PC-9 (cell line): ENCODE measurements at regions not wholly inside any gene's neighbourhood (a gene's known extent, or its start where the extent isn't known, plus 50 kb on each side); places are given as distances from the start of the nearest gene placed in this dataset.

Experiments
- BruUV-seq: library from RNA; stranded (reverse); fragments of 400-500 nt; replicated peaks from 2 replicates; lab custom pipeline; 2021; lab: Mats Ljungman, UMichigan
- CTCF ChIA-PET: fragments of 300-600 bp; sonication (Branson Sonifier 250); formaldehyde crosslinking; loops from one replicate; lab custom pipeline; 2022; ENCODE audit warnings: antibody characterized with exemption; lab: Charles Lee
- POLR2A ChIA-PET: fragments of 300-600 bp; sonication (Branson Sonifier 250); formaldehyde crosslinking; loops from one replicate; lab custom pipeline; 2022; ENCODE audit warnings: antibody characterized with exemption; ENCODE audit not compliant: unreplicated experiment; lab: Charles Lee
- DNase-seq, 2 experiments: peaks; one replicate each; pipeline versions ENCODE4 v3.0.0 to v3.0.0-alpha.2; 2015 to 2022; ENCODE audit warnings: mixed read lengths in 1 of 2
- H2AFZ ChIP-seq: fragments of 200-600 bp; sonication (generic); 2 replicates; pipeline ENCODE4 v1.8.1; 2017; ENCODE audit warnings: antibody characterized with exemption
- H3F3A ChIP-seq: fragments of 200-600 bp; sonication (generic); 2 replicates; pipeline ENCODE4 v1.8.1; 2017; ENCODE audit warnings: antibody characterized with exemption, mild to moderate bottlenecking, low read depth; ENCODE audit not compliant: insufficient read depth
- H3K27ac ChIP-seq: fragments of 200-600 bp; sonication (generic); 2 replicates; pipeline ENCODE4 v1.6.1; 2016; ENCODE audit warnings: mixed run types
- H3K27me3 ChIP-seq: fragments of 200-600 bp; sonication (generic); 2 replicates; pipeline ENCODE4 v1.6.1; 2016; ENCODE audit warnings: low read depth, mixed run types; ENCODE audit not compliant: insufficient read depth
- H3K36me3 ChIP-seq: fragments of 200-600 bp; sonication (generic); 2 replicates; pipeline ENCODE4 v1.6.1; 2016; ENCODE audit warnings: low read depth, mixed run types
- H3K4me1 ChIP-seq: fragments of 200-600 bp; sonication (generic); replicated peaks from 2 replicates; pipeline ENCODE4 v1.6.1; 2016; ENCODE audit warnings: mixed run types; ENCODE audit not compliant: insufficient read depth
- H3K4me2 ChIP-seq: fragments of 200-600 bp; sonication (generic); 2 replicates; pipeline ENCODE4 v1.6.1; 2017; ENCODE audit warnings: mixed run types
- H3K4me3 ChIP-seq: fragments of 200-600 bp; sonication (generic); 2 replicates; pipeline ENCODE4 v1.6.1; 2016; ENCODE audit warnings: mixed run types
- H3K79me2 ChIP-seq: fragments of 200-600 bp; sonication (generic); 2 replicates; pipeline ENCODE4 v1.6.1; 2017; ENCODE audit warnings: low read depth, mixed run types
- H3K9me2 ChIP-seq: fragments of 200-600 bp; sonication (generic); 2 replicates; pipeline ENCODE4 v1.8.1; 2017; ENCODE audit warnings: mild to moderate bottlenecking; ENCODE audit not compliant: insufficient read depth
- H3K9me3 ChIP-seq: fragments of 200-600 bp; sonication (generic); 2 replicates; pipeline ENCODE4 v1.8.1; 2016; ENCODE audit warnings: low read depth; ENCODE audit not compliant: insufficient read depth
- H4K20me1 ChIP-seq: fragments of 200-600 bp; sonication (generic); 2 replicates; pipeline ENCODE4 v1.8.1; 2017; ENCODE audit not compliant: insufficient read depth
- CTCF ChIP-seq: fragments of 200-600 bp; sonication (generic); conservative IDR thresholded peaks from 2 replicates; pipeline ENCODE4 v1.6.1; 2017; ENCODE audit warnings: mixed run types, antibody characterized with exemption, mild to moderate bottlenecking, moderate library complexity
- EZH2 ChIP-seq: fragments of 200-600 bp; sonication (generic); IDR thresholded peaks from 2 replicates; pipeline ENCODE4 v1.8.0; 2017; ENCODE audit warnings: antibody characterized with exemption, low read depth
- intact Hi-C: fragments of 100-400 bp; cut with micrococcal nuclease; formaldehyde crosslinking; loops from one replicate; pipeline ENCODE4 v1.10.0; 2022; ENCODE audit not compliant: unreplicated experiment

- TF ChIP-seq EZH2, result no peak
- no peak for TF ChIP-seq CTCF
- no peaks in the 10 kb centered on the region; the same call in 1 of the 2 replicates for H3K9me3 ChIP-seq
- H4K20me1 ChIP-seq, result no peaks in the 10 kb centered on the region
- no peak overlapping the region for H3K27ac ChIP-seq
- no peak for DNase-seq
- H3K4me1 ChIP-seq, result 0 out of 2 replicates have a peak, but pooled peaks cover 7% of the 10 kb centered on the region
- H3K9me2 ChIP-seq, result no peaks in the 10 kb centered on the region
- H3K27me3 ChIP-seq, result no peaks in the 10 kb centered on the region
- H3K79me2 ChIP-seq, result no peaks in the 10 kb centered on the region
- ChIA-PET POLR2A (no interaction called here), CTCF (no interaction called here)
- H2AFZ ChIP-seq, result no peak overlapping the region
- BruUV-seq, result no TSS peak
- no peak overlapping the region for H3K4me2 ChIP-seq
- no peak overlapping the region for H3K4me3 ChIP-seq
- H3K36me3 ChIP-seq, result no peaks in the 10 kb centered on the region
- intact Hi-C loops, result no loop called here
- H3F3A ChIP-seq, result no peaks in the 10 kb centered on the region
These were observed 189.8 kb upstream of the LYPLAL1 start for GRCh38 chr1:218983848-218984247.

DNA sequence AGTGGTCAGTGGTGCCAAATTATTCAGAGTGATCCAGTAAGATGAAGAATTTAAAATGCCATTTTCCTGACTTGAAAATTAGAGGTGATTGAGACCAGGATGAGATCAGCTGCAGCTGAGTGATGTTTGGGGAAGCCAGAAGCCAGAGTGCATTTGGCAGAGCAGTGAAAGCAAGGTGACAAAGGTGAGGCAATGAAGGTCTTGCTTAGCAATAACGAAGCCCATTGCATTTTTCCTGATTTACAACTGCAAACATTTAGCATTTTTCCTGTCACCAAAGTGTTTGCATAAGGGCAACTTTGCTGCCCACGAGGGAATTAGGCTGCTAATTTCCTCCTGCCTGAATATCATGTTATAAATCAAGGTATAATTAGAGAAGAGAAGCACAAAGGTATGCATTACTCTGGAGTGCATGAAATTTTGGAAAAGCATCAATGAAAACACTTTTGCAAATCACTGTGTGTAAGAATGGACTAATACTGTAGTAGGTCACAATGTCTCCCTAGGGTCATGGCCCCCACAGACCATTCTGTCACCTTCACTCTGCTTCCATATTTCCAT is 188.2 kb upstream of the LYPLAL1 start:
- Histone ChIP-seq H3F3A (no peaks in the 10 kb centered on the region), H3K4me2 (no peak overlapping the region), H4K20me1 (no peaks in the 10 kb centered on the region), H3K4me1 (0 out of 2 replicates have a peak, but pooled peaks cover 7% of the 10 kb centered on the region), H3K4me3 (no peak overlapping the region), H3K36me3 (no peaks in the 10 kb centered on the region), H2AFZ (no peak overlapping the region), H3K79me2 (no peaks in the 10 kb centered on the region), H3K27ac (no peak overlapping the region), H3K9me3 (no peaks in the 10 kb centered on the region; the same call in 1 of the 2 replicates), H3K27me3 (no peaks in the 10 kb centered on the region), H3K9me2 (no peaks in the 10 kb centered on the region)
- CTCF ChIA-PET, result no interaction called here
- POLR2A ChIA-PET, result no interaction called here
- intact Hi-C loops, result no loop called here
- no peak for TF ChIP-seq CTCF
- TF ChIP-seq EZH2, result no peak
- peak in 1 of 2 experiments; percentile 46 for DNase-seq
- no TSS peak for BruUV-seq

GRCh38 chr1:218986816-218987215 is 186.9 kb upstream of the LYPLAL1 start:
- no TSS peak for BruUV-seq
- no peak overlapping the region for H3K4me2 ChIP-seq
- H3K27me3 ChIP-seq, result no peaks in the 10 kb centered on the region
- no peak for TF ChIP-seq EZH2
- no peak for TF ChIP-seq CTCF
- no peaks in the 10 kb centered on the region for H3F3A ChIP-seq
- no peaks in the 10 kb centered on the region for H3K9me2 ChIP-seq
- H3K9me3 ChIP-seq, result no peaks in the 10 kb centered on the region; the same call in 1 of the 2 replicates
- no peak for DNase-seq
- H3K36me3 ChIP-seq, result no peaks in the 10 kb centered on the region
- no peaks in the 10 kb centered on the region for H3K79me2 ChIP-seq
- no peak overlapping the region for H3K4me3 ChIP-seq
- POLR2A ChIA-PET, result no interaction called here
- CTCF ChIA-PET, result no interaction called here
- 0 out of 2 replicates have a peak, but pooled peaks cover 7% of the 10 kb centered on the region for H3K4me1 ChIP-seq
- intact Hi-C loops, result no loop called here
- no peak overlapping the region for H2AFZ ChIP-seq
- no peaks in the 10 kb centered on the region for H4K20me1 ChIP-seq
- H3K27ac ChIP-seq, result no peak overlapping the region
